IMR-90 (cell line): ENCODE measurements at regions not wholly inside any gene's neighbourhood (a gene's known extent, or its start where the extent isn't known, plus 50 kb on each side); places are given as distances from the start of the nearest gene placed in this dataset.

Source experiments
- ATAC-seq: fragments of 200-7000 bp; cut with Tn5 transposase; 2 replicates; pipeline ENCODE4 v1.9.1; 2020; ENCODE audit warnings: low read depth, mild to moderate bottlenecking, moderate library complexity
- BruUV-seq: library from RNA; stranded (reverse); fragments of 400-500 nt; replicated peaks from 2 replicates; lab custom pipeline; 2021; lab: Mats Ljungman, UMichigan
- CTCF ChIA-PET: fragments of 300-600 bp; formaldehyde crosslinking; extraction: SDS; loops from one replicate; lab custom pipeline; 2021; ENCODE audit warnings: antibody characterized with exemption; lab: Yijun Ruan, JAX
- POLR2A ChIA-PET: fragments of 300-600 bp; sonication (Branson Sonifier 250); formaldehyde crosslinking; loops from one replicate; lab custom pipeline; 2022; ENCODE audit warnings: antibody characterized with exemption; ENCODE audit not compliant: unreplicated experiment; lab: Charles Lee
- DNase-seq: peaks from one replicate; pipeline ENCODE4 v3.0.0; 2013
- H2AFZ ChIP-seq: replicated peaks from 2 replicates; pipeline ENCODE3; 2013; ENCODE audit warnings: low read length, mild to moderate bottlenecking; ENCODE audit not compliant: poor library complexity
- H2AK5ac ChIP-seq: 2 replicates; pipeline ENCODE4 v1.6.1; 2013; ENCODE audit warnings: low read depth, low read length, inconsistent platforms
- H2AK9ac ChIP-seq: replicated peaks from 2 replicates; pipeline ENCODE3; 2013; ENCODE audit warnings: mild to moderate bottlenecking, low read depth, low read length, moderate library complexity; ENCODE audit not compliant: poor library complexity
- H2BK120ac ChIP-seq: 2 replicates; pipeline ENCODE4 v1.6.1; 2013; ENCODE audit warnings: low read depth, low read length, inconsistent platforms
- H2BK15ac ChIP-seq: 3 replicates; pipeline ENCODE4 v1.6.1; 2013; ENCODE audit warnings: low read depth, low read length, inconsistent platforms
- H2BK20ac ChIP-seq: 2 replicates; pipeline ENCODE4 v1.6.1; 2013; ENCODE audit warnings: low read depth, mild to moderate bottlenecking, inconsistent platforms, low read length, moderate library complexity
- H2BK5ac ChIP-seq: 2 replicates; pipeline ENCODE4 v1.6.1; 2013; ENCODE audit warnings: mild to moderate bottlenecking, low read depth, low read length, inconsistent platforms; ENCODE audit not compliant: poor library complexity, severe bottlenecking
- H3K14ac ChIP-seq: replicated peaks from 2 replicates; pipeline ENCODE4 v1.6.1; 2013; ENCODE audit warnings: low read depth, low read length, inconsistent platforms
- H3K18ac ChIP-seq: 2 replicates; pipeline ENCODE4 v1.6.1; 2013; ENCODE audit warnings: low read depth, low read length, control low read depth
- H3K23ac ChIP-seq: 2 replicates; pipeline ENCODE4 v1.6.1; 2013; ENCODE audit warnings: low read depth, low read length, inconsistent platforms
- H3K27ac ChIP-seq: 2 replicates; pipeline ENCODE4 v1.5.1; 2013; ENCODE audit warnings: mild to moderate bottlenecking, control low read depth, low read length; ENCODE audit not compliant: insufficient read depth
- H3K27me3 ChIP-seq: 2 replicates; pipeline ENCODE4 v1.6.1; 2013; ENCODE audit warnings: low read length; ENCODE audit not compliant: control insufficient read depth, insufficient read depth
- H3K36me3 ChIP-seq: 2 replicates; pipeline ENCODE4 v1.6.1; 2013; ENCODE audit warnings: low read length, mixed read lengths; ENCODE audit not compliant: control insufficient read depth, insufficient read depth
- H3K4ac ChIP-seq: 2 replicates; pipeline ENCODE4 v1.6.1; 2013; ENCODE audit warnings: low read depth, low read length, inconsistent platforms
- H3K4me1 ChIP-seq: 2 replicates; pipeline ENCODE4 v1.6.1; 2013; ENCODE audit warnings: low read length, mixed read lengths; ENCODE audit not compliant: control insufficient read depth, insufficient read depth
- H3K4me2 ChIP-seq: 2 replicates; pipeline ENCODE4 v1.6.1; 2013; ENCODE audit warnings: low read depth, mild to moderate bottlenecking, control low read depth, low read length, moderate library complexity
- H3K4me3 ChIP-seq: 2 replicates; pipeline ENCODE4 v1.5.1; 2013; ENCODE audit warnings: low read depth, mild to moderate bottlenecking, control low read depth, low read length, moderate library complexity; ENCODE audit not compliant: insufficient read depth
- H3K56ac ChIP-seq: 2 replicates; pipeline ENCODE4 v1.6.1; 2013; ENCODE audit warnings: low read length, inconsistent platforms; ENCODE audit not compliant: insufficient read depth; ENCODE audit errors: extremely low read depth
- H3K79me1 ChIP-seq, 2 experiments: 2 replicates each; pipeline ENCODE4 v1.6.1; 2013; ENCODE audit warnings: low read length in 2 of 2, inconsistent platforms in 1 of 2, low read depth in 1 of 2
- H3K9ac ChIP-seq: 2 replicates; pipeline ENCODE4 v1.6.1; 2013; ENCODE audit warnings: low read depth, low read length, control low read depth
- H3K9me1 ChIP-seq: 2 replicates; pipeline ENCODE4 v1.6.1; 2013; ENCODE audit warnings: low read length, inconsistent platforms; ENCODE audit not compliant: insufficient read depth
- H3K9me3 ChIP-seq: 2 replicates; pipeline ENCODE4 v1.6.1; 2013; ENCODE audit warnings: low read length; ENCODE audit not compliant: control insufficient read depth, insufficient read depth
- H4K20me1 ChIP-seq: 2 replicates; pipeline ENCODE4 v1.6.1; 2013; ENCODE audit warnings: low read length, inconsistent platforms; ENCODE audit not compliant: insufficient read depth
- H4K5ac ChIP-seq: 2 replicates; pipeline ENCODE4 v1.6.1; 2013; ENCODE audit warnings: mild to moderate bottlenecking, low read depth, low read length, control low read depth
- H4K8ac ChIP-seq, 2 experiments: 2 replicates each; pipeline ENCODE4 v1.6.1; 2013; ENCODE audit warnings: low read depth in 2 of 2, low read length in 2 of 2, control low read depth in 1 of 2, inconsistent platforms in 1 of 2
- H4K91ac ChIP-seq: 2 replicates; pipeline ENCODE4 v1.6.1; 2013; ENCODE audit warnings: low read depth, low read length, inconsistent platforms; ENCODE audit not compliant: insufficient read depth
- POLR2A ChIP-seq: IDR thresholded peaks from 2 replicates; pipeline ENCODE4 v1.6.1; 2012; ENCODE audit warnings: mild to moderate bottlenecking, low read depth, low read length
- WGBS, 2 experiments: methylation state at CpG; one replicate each; pipeline versions ENCODE4 v1.1.5 to v1.1.7; 2013; ENCODE audit warnings: missing lambda C conversion rate in 2 of 2; ENCODE audit not compliant: insufficient read length in 1 of 2; ENCODE audit errors: extremely low coverage in 2 of 2; 5-methylcytosine and 5-hydroxymethylcytosine counted together
- dilution Hi-C: fragments of 300-500 bp; cut with HindIII; formaldehyde crosslinking; loops from one replicate; pipeline ENCODE4 v1.14.3; 2018; ENCODE audit warnings: low sequenced_read_pairs; ENCODE audit not compliant: unreplicated experiment
- in situ Hi-C: fragments of 300-500 bp; cut with MboI; formaldehyde crosslinking; loops from 3 replicates; pipeline ENCODE4 v1.14.3; 2019; ENCODE audit warnings: low sequenced_read_pairs, inconsistent platforms, mixed read lengths
- intact Hi-C: fragments of 100-400 bp; cut with micrococcal nuclease; formaldehyde crosslinking; loops from 2 replicates; pipeline ENCODE4 v1.10.0; 2022

DNA sequence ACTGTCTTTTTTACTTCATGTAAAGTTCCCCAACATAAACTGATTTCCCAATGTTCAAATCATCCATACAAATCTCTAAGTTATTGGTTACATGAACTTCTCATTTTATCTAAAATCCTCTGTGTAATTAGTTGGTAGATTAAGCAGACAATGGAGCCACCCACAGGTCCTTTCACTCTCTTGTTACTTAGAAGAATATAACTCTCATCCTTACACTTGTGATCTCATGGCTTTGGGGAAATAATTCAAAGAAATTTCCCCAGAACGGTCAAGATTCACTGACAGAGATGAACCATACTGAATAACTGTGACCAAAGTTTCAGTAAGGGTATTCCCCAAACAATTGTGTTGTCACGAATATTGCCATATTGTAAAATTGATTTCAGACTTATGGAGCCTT is 1102.6 kb upstream of the EPHA6 start:
- Histone ChIP-seq H3K4me2 (no peak overlapping the region), H3K9me3 (no peaks in the 10 kb centered on the region), H3K56ac (no peak overlapping the region), H3K4ac (no peak overlapping the region), H3K27ac (no peak overlapping the region), H2AK9ac (no peak overlapping the region), H4K5ac (no peak overlapping the region), H3K23ac (no peak overlapping the region), H4K8ac (no peak overlapping the region), H3K14ac (no peak overlapping the region), H3K27me3 (no peaks in the 10 kb centered on the region), H2BK20ac (no peak overlapping the region), H4K91ac (no peak overlapping the region), H4K20me1 (no peaks in the 10 kb centered on the region), H2BK15ac (no peak overlapping the region), H3K4me1 (no peaks in the 10 kb centered on the region), H2AK5ac (no peak overlapping the region), H3K36me3 (no peaks in the 10 kb centered on the region), H3K79me1 (no peaks in the 10 kb centered on the region), H3K9ac (no peak overlapping the region), H3K4me3 (no peak overlapping the region), H2BK120ac (no peak overlapping the region), H3K9me1 (no peaks in the 10 kb centered on the region), H2BK5ac (no peak overlapping the region), H2AFZ (no peak overlapping the region), H3K18ac (no peak overlapping the region)
- in situ Hi-C loops (no loop called here), intact Hi-C loops (no loop called here), dilution Hi-C loops (no loop called here)
- BruUV-seq: no TSS peak
- POLR2A ChIA-PET: no interaction called here
- CTCF ChIA-PET: no interaction called here
- ATAC-seq: no peak
- WGBS, 2 experiments: no CpG with 5 or more reads among the region's 2 CpGs
- TF ChIP-seq POLR2A: no peak
- DNase-seq: no peak
